ENCODE measurements at regions not wholly inside any gene's neighbourhood (a gene's known extent, or its start where the extent isn't known, plus 50 kb on each side); places are given as distances from the start of the nearest gene placed in this dataset.
"Not testable (repeated sequence)": the region's sequence is repeated elsewhere in the genome, so short reads cannot be mapped to it uniquely, and the experiment has no call there.

DNA sequence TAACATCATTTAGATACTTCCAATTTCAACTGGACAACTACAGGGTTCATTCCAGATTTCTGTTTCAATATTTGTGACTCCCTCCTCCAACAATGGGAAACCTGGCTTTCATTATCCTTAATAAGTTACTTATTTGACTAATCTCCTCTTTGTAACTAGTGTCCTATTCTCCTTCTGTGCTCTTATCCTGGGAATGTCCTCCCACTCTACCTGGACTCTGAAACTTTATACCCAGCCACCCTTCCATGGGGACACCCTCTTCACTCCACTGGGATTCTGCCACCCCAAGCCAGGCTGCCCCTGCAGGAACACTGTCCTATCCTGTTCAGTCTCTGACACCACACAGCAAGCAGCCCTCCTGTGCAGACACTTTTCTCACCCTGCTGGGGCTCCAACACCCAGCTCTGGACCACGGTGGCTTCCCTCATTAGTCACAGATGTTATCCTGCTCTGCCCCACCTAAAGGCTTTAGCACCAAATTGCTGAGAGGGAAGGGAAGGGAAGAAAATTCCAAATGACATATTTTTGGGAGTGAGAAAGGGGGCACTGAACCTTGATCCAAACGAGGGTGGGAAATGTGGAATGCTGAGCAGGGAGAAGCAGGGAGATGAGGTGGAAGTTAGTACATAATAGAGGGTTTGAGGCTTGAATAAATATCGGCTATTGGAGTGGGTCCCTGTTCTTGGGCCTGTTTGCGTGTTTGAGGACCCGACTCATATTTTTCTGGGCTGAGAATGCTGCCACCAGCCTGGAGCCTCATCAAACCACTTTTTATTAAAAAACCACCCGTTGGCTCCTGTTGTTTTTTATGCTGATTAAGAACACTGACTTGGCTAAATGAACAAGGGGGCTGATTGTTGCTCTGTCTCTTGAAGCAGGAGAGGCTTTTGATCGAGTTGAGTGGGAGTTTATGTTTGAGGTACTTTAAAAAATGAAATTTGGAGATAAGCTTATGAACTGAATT lies 54.0 kb upstream of the AKIRIN2 start:
- DNase-seq: no peak

DNA sequence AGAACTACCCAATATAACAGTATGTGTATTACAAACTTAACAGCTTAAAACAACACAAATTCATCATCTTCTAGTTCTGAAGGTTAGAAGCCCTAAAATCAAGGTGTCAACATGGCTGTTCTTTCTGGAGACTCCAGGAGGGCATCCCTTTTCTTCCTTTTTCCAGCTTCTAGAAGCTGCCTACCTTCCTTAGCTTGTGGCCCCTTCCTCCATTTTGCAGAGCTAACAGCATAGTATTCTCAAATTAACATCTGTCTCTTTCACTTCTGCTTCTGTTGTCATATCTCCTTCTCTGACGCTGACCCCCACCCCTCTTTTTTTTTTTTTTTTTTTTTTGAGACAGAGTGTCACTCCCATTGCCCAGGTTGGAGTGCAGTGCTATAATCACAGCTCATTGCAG lies 52.8 kb upstream of the AKIRIN2 start:
- no peak for DNase-seq

GRCh38 chr6:87753131-87753685 lies 51.2 kb upstream of the AKIRIN2 start:
- DNase-seq: no peak

DNA sequence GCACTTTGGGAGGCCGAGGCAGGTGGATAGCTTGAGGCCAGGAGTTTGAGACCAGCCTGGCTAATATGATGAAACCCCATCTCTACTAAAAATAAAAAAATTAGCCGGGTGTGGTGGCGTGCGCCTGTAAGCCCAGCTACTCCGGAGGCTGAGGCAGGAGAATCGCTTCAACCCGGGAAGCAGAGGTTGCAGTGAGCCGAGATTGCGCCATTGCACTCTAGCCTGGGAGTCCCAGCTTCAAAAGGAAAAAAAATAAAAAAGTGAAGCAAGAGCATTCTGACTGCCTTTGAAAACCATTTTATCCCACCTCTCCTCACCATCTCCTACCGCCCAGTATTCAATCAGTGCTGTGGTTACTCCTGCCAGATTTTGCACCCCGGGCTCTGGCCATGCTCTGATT lies 50.5 kb upstream of the AKIRIN2 start:
- DNase-seq: not testable (repeated sequence)
